ENCODE measurements at regions not wholly inside any gene's neighbourhood (a gene's known extent, or its start where the extent isn't known, plus 50 kb on each side); places are given as distances from the start of the nearest gene placed in this dataset.

GRCh38 chr2:152881527-152881926, 163.1 kb downstream of the ARL6IP6 start:
- no peak for TF ChIP-seq REST (IDR thresholded peaks at IDR 0.05; ENCODE audit: low read depth, low read length)
- no peak for TF ChIP-seq CTCF (IDR thresholded peaks at IDR 0.05)
- TF ChIP-seq SMC3 (IDR thresholded peaks at IDR 0.05; ENCODE audit: low read depth, low read length) = no peak
- TF ChIP-seq EZH2phosphoT487 (IDR thresholded peaks at IDR 0.05; ENCODE audit: borderline replicate concordance, low read depth) = no peak
- no peak for TF ChIP-seq RAD21 (IDR thresholded peaks at IDR 0.05; ENCODE audit: low read length)
- TF ChIP-seq MAX (IDR thresholded peaks at IDR 0.05; ENCODE audit: low read depth) = no peak
- no peak for TF ChIP-seq GABPA (IDR thresholded peaks at IDR 0.05; ENCODE audit: low read depth)
- TF ChIP-seq POLR2AphosphoS5 (IDR thresholded peaks at IDR 0.05; ENCODE audit: low read depth, low read length) = no peak
